ENCODE measurements at regions not wholly inside any gene's neighbourhood (a gene's known extent, or its start where the extent isn't known, plus 50 kb on each side); places are given as distances from the start of the nearest gene placed in this dataset.

- no peak for DNase-seq (ENCODE audit: low spot score)
- no peak for ATAC-seq (ENCODE audit: low FRiP score)
- no peak for TF ChIP-seq CTCF (IDR thresholded peaks at IDR 0.05)
These were observed 199.1 kb upstream of the ZPLD1 start for GRCh38 chr3:102235679-102236078.

GRCh38 chr3:102237181-102237580 is 197.6 kb upstream of the ZPLD1 start:
- TF ChIP-seq CTCF (IDR thresholded peaks at IDR 0.05), result no peak
- ATAC-seq (ENCODE audit: low FRiP score), result no peak
- no peak for DNase-seq (ENCODE audit: low spot score)

GRCh38 chr3:102237838-102238237 is 197.0 kb upstream of the ZPLD1 start:
- TF ChIP-seq CTCF (IDR thresholded peaks at IDR 0.05), result no peak
- ATAC-seq (ENCODE audit: low FRiP score), result no peak
- no peak for DNase-seq (ENCODE audit: low spot score)

GRCh38 chr3:102238362-102238761 is 196.5 kb upstream of the ZPLD1 start:
- TF ChIP-seq CTCF (IDR thresholded peaks at IDR 0.05), result no peak
- ATAC-seq (ENCODE audit: low FRiP score) (no peak), DNase-seq (ENCODE audit: low spot score) (no peak)

GRCh38 chr3:102240720-102241119 is 194.1 kb upstream of the ZPLD1 start:
- no peak for TF ChIP-seq CTCF (IDR thresholded peaks at IDR 0.05)
- no peak for DNase-seq (ENCODE audit: low spot score)
- ATAC-seq (ENCODE audit: low FRiP score), result no peak

- no peak for DNase-seq (ENCODE audit: low spot score)
- no peak for ATAC-seq (ENCODE audit: low FRiP score)
- TF ChIP-seq CTCF (IDR thresholded peaks at IDR 0.05), result no peak
These were observed 185.7 kb upstream of the ZPLD1 start for GRCh38 chr3:102248981-102249705.

GRCh38 chr3:102255736-102256135 is 179.1 kb upstream of the ZPLD1 start:
- no peak for DNase-seq (ENCODE audit: low spot score)
- no peak for ATAC-seq (ENCODE audit: low FRiP score)
- TF ChIP-seq CTCF (IDR thresholded peaks at IDR 0.05), result no peak
